Stimulated activated CD4-positive, alpha-beta T cell treated with anti-CD3 and anti-CD28 coated beads, Interleukin-12 subunit alpha, Interleukin-12 subunit beta, amount 100 ng/mL, for 48 hours (primary cell): ENCODE measurements at regions not wholly inside any gene's neighbourhood (a gene's known extent, or its start where the extent isn't known, plus 50 kb on each side); places are given as distances from the start of the nearest gene placed in this dataset.
"Not testable (repeated sequence)": the region's sequence is repeated elsewhere in the genome, so short reads cannot be mapped to it uniquely, and the experiment has no call there.

Experiments used
- DNase-seq, 3 donors: peaks; one replicate each; pipeline ENCODE4 v3.0.0-alpha.2; 2020; ENCODE audit warnings: low read depth in 2 of 3, low spot score in 1 of 3

- DNase-seq, result no peak
Measured at GRCh38 chr2:208798698-208799097, 392.1 kb downstream of the PTH2R start.

GRCh38 chr2:208799397-208799796 is 392.8 kb downstream of the PTH2R start:
- no peak for DNase-seq

- not testable (repeated sequence) for DNase-seq
Measured at GRCh38 chr2:208800887-208801286, 394.3 kb downstream of the PTH2R start.

- no peak for DNase-seq
Measured at GRCh38 chr2:208807756-208808155, 401.2 kb downstream of the PTH2R start.

GRCh38 chr2:208811885-208812284 is 405.3 kb downstream of the PTH2R start:
- DNase-seq, result not testable (repeated sequence)

GRCh38 chr2:208819190-208819589 is 412.6 kb downstream of the PTH2R start:
- no peak for DNase-seq

- DNase-seq, result no peak
Measured at GRCh38 chr2:208820014-208820688, 413.6 kb downstream of the PTH2R start.

- DNase-seq, result no peak
Measured at GRCh38 chr2:208827109-208827508, 420.5 kb downstream of the PTH2R start.

GRCh38 chr2:208827549-208828221 is 421.1 kb downstream of the PTH2R start:
- DNase-seq, result no peak

- DNase-seq, result no peak
Measured at GRCh38 chr2:208830203-208830602, 423.6 kb downstream of the PTH2R start.

- DNase-seq, result no peak
Measured at GRCh38 chr2:208847651-208848050, 441.1 kb downstream of the PTH2R start.

- no peak for DNase-seq
Measured at GRCh38 chr2:208854717-208855116, 448.1 kb downstream of the PTH2R start.

- DNase-seq, result no peak
Measured at GRCh38 chr2:208867374-208867773, 460.8 kb downstream of the PTH2R start.

- DNase-seq, result no peak
Measured at GRCh38 chr2:208872591-208872990, 466.0 kb downstream of the PTH2R start.

GRCh38 chr2:208879666-208880065 is 473.1 kb downstream of the PTH2R start:
- no peak for DNase-seq

GRCh38 chr2:208880171-208880570 is 473.6 kb downstream of the PTH2R start:
- no peak for DNase-seq

- no peak for DNase-seq
Measured at GRCh38 chr2:208890486-208890885, 483.9 kb downstream of the PTH2R start.

GRCh38 chr2:208892203-208892602 is 485.6 kb downstream of the PTH2R start:
- no peak for DNase-seq

GRCh38 chr2:208906330-208906729 is 499.7 kb downstream of the PTH2R start:
- no peak for DNase-seq

- DNase-seq, result no peak
Measured at GRCh38 chr2:208915401-208915800, 508.4 kb upstream of the MAP2 start.

- no peak for DNase-seq
Measured at GRCh38 chr2:208916881-208917280, 507.0 kb upstream of the MAP2 start.

GRCh38 chr2:208921358-208921757 is 502.5 kb upstream of the MAP2 start:
- not testable (repeated sequence) for DNase-seq

GRCh38 chr2:208927867-208928266 is 496.0 kb upstream of the MAP2 start:
- no peak for DNase-seq
